ENCODE measurements at regions not wholly inside any gene's neighbourhood (a gene's known extent, or its start where the extent isn't known, plus 50 kb on each side); places are given as distances from the start of the nearest gene placed in this dataset.

- TF ChIP-seq, protein P1, sequence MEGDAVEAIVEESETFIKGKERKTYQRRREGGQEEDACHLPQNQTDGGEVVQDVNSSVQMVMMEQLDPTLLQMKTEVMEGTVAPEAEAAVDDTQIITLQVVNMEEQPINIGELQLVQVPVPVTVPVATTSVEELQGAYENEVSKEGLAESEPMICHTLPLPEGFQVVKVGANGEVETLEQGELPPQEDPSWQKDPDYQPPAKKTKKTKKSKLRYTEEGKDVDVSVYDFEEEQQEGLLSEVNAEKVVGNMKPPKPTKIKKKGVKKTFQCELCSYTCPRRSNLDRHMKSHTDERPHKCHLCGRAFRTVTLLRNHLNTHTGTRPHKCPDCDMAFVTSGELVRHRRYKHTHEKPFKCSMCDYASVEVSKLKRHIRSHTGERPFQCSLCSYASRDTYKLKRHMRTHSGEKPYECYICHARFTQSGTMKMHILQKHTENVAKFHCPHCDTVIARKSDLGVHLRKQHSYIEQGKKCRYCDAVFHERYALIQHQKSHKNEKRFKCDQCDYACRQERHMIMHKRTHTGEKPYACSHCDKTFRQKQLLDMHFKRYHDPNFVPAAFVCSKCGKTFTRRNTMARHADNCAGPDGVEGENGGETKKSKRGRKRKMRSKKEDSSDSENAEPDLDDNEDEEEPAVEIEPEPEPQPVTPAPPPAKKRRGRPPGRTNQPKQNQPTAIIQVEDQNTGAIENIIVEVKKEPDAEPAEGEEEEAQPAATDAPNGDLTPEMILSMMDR (IDR thresholded peaks at IDR 0.05; ENCODE audit: insufficient read depth, low read length, poor library complexity, severe bottlenecking): no peak
- TF ChIP-seq EZH2phosphoT487 (conservative IDR thresholded peaks at IDR 0.05; ENCODE audit: low read length): no peak
Observed at GRCh38 chr1:108050911-108051629, 86.1 kb upstream of the VAV3 start.
